ENCODE measurements at regions not wholly inside any gene's neighbourhood (a gene's known extent, or its start where the extent isn't known, plus 50 kb on each side); places are given as distances from the start of the nearest gene placed in this dataset.

GRCh38 chr10:43754569-43755260, 106.0 kb upstream of the ZNF32 start:
- no peak for DNase-seq

- no peak for DNase-seq
These were observed 104.8 kb upstream of the ZNF32 start for GRCh38 chr10:43753397-43754061.

- DNase-seq = no peak
These were observed 104.0 kb upstream of the ZNF32 start for GRCh38 chr10:43752682-43753081.

- DNase-seq = no peak
These were observed 103.0 kb upstream of the ZNF32 start for GRCh38 chr10:43751646-43752045.

- no peak for DNase-seq
These were observed 101.4 kb upstream of the ZNF32 start for GRCh38 chr10:43749940-43750552.

GRCh38 chr10:43749145-43749576, 100.5 kb upstream of the ZNF32 start:
- no peak for DNase-seq

GRCh38 chr10:43748560-43748959, 99.9 kb upstream of the ZNF32 start:
- DNase-seq = no peak

GRCh38 chr10:43746906-43747305, 98.2 kb upstream of the ZNF32 start:
- no peak for DNase-seq

- no peak for DNase-seq
These were observed 90.5 kb upstream of the ZNF32 start for GRCh38 chr10:43739161-43739560.

- DNase-seq = no peak
These were observed 88.3 kb upstream of the ZNF32 start for GRCh38 chr10:43737003-43737402.

GRCh38 chr10:43735907-43736306, 87.2 kb upstream of the ZNF32 start:
- DNase-seq = no peak

- no peak for DNase-seq
These were observed 86.0 kb upstream of the ZNF32 start for GRCh38 chr10:43734716-43735115.

GRCh38 chr10:43731486-43731885, 82.8 kb upstream of the ZNF32 start:
- DNase-seq = no peak

GRCh38 chr10:43728425-43728824, 79.7 kb upstream of the ZNF32 start:
- DNase-seq = no peak

- DNase-seq = no peak
These were observed 79.3 kb upstream of the ZNF32 start for GRCh38 chr10:43727935-43728334.

GRCh38 chr10:43715334-43715733, 66.7 kb upstream of the ZNF32 start:
- DNase-seq = no peak

GRCh38 chr10:43712821-43713584, 64.3 kb upstream of the ZNF32 start:
- DNase-seq = no peak

GRCh38 chr10:43710772-43711471, 62.2 kb upstream of the ZNF32 start:
- no peak for DNase-seq

- no peak for DNase-seq
These were observed 59.6 kb upstream of the ZNF32 start for GRCh38 chr10:43708262-43708661.

GRCh38 chr10:43707770-43708169, 59.1 kb upstream of the ZNF32 start:
- no peak for DNase-seq

- no peak for DNase-seq
These were observed 57.5 kb upstream of the ZNF32 start for GRCh38 chr10:43706166-43706565.

GRCh38 chr10:43703286-43703685, 54.6 kb upstream of the ZNF32 start:
- no peak for DNase-seq

- no peak for DNase-seq
These were observed 54.2 kb upstream of the ZNF32 start for GRCh38 chr10:43702936-43703281.
